ENCODE measurements at regions not wholly inside any gene's neighbourhood (a gene's known extent, or its start where the extent isn't known, plus 50 kb on each side); places are given as distances from the start of the nearest gene placed in this dataset.

DNA sequence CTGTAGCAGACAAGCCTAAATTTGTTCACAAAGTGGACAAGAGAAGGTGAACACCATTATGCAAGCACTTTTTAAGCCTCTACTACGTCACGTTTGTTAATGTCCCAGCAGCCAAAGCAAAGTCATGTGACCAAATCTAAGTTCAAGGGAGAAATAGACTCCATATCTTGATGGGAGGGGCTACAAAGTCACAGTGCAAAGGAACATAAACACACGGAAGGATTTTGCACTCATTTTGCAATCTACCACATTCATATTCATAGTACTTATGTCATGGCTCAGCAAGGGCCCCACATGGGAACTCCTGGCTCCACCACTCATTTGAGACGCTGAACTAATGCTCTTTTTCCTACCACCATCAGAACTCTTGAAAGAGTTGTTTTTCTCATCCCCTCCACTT, 139.0 kb upstream of the JADE1 start:
- Histone ChIP-seq H3K27me3 (ENCODE audit: control insufficient read depth, insufficient read depth, low read length) (no peaks in the 10 kb centered on the region), H2BK15ac (ENCODE audit: low read depth, low read length) (no peak overlapping the region), H2BK120ac (ENCODE audit: low read depth, low read length) (no peak overlapping the region), H2AK5ac (ENCODE audit: low read depth, low read length) (no peak overlapping the region), H3K56ac (ENCODE audit: extremely low read depth, insufficient read depth, low read length) (no peak overlapping the region), H3K9ac (ENCODE audit: low read depth, low read length) (no peak overlapping the region), H2BK20ac (ENCODE audit: low read depth, low read length) (no peak overlapping the region), H4K91ac (ENCODE audit: insufficient read depth, low read depth, low read length) (no peak overlapping the region), H3K23ac (ENCODE audit: low read depth, low read length) (no peak overlapping the region), H4K5ac (ENCODE audit: low read depth, low read length) (no peak overlapping the region), H3K4me3 (ENCODE audit: insufficient read depth, low read depth, low read length) (no peak overlapping the region), H3K14ac (replicated peaks; ENCODE audit: low read depth, low read length) (no peak overlapping the region), H2BK5ac (ENCODE audit: low read depth, low read length, poor library complexity, severe bottlenecking) (no peak overlapping the region), H3K4me1 (ENCODE audit: control insufficient read depth, insufficient read depth, low read length) (no peaks in the 10 kb centered on the region), H3K36me3 (ENCODE audit: control insufficient read depth, insufficient read depth, low read length) (no peaks in the 10 kb centered on the region), H3K9me1 (ENCODE audit: insufficient read depth, low read length) (no peaks in the 10 kb centered on the region), H3K9me3 (ENCODE audit: control insufficient read depth, insufficient read depth, low read length) (no peaks in the 10 kb centered on the region), H2AFZ (replicated peaks; ENCODE audit: low read length, poor library complexity) (no peak overlapping the region), H3K27ac (ENCODE audit: insufficient read depth, low read length) (no peak overlapping the region), H4K8ac (ENCODE audit: low read depth in 2 of 2, low read length in 2 of 2) (no peak overlapping the region), H3K18ac (ENCODE audit: low read depth, low read length) (no peak overlapping the region), H3K4me2 (ENCODE audit: low read depth, low read length) (no peak overlapping the region), H3K4ac (ENCODE audit: low read depth, low read length) (no peak overlapping the region), H3K79me1 (ENCODE audit: low read depth in 1 of 2, low read length in 2 of 2) (no peaks in the 10 kb centered on the region), H2AK9ac (replicated peaks; ENCODE audit: low read depth, low read length, poor library complexity) (no peak overlapping the region), H4K20me1 (ENCODE audit: insufficient read depth, low read length) (no peaks in the 10 kb centered on the region)
- no peak for TF ChIP-seq FOS (IDR thresholded peaks at IDR 0.05; ENCODE audit: low read depth, low read length)
- no peak for TF ChIP-seq MAFK (IDR thresholded peaks at IDR 0.05; ENCODE audit: low read depth, low read length)
- TF ChIP-seq MAZ (IDR thresholded peaks at IDR 0.05; ENCODE audit: borderline replicate concordance, low read depth, low read length): no peak
- TF ChIP-seq NFE2L2 (IDR thresholded peaks at IDR 0.05; ENCODE audit: low read depth, low read length): no peak
- TF ChIP-seq MXI1 (IDR thresholded peaks at IDR 0.05; ENCODE audit: borderline replicate concordance, low read depth, low read length): no peak
- TF ChIP-seq, protein P1, sequence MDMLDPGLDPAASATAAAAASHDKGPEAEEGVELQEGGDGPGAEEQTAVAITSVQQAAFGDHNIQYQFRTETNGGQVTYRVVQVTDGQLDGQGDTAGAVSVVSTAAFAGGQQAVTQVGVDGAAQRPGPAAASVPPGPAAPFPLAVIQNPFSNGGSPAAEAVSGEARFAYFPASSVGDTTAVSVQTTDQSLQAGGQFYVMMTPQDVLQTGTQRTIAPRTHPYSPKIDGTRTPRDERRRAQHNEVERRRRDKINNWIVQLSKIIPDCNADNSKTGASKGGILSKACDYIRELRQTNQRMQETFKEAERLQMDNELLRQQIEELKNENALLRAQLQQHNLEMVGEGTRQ (IDR thresholded peaks at IDR 0.05; ENCODE audit: low read depth, low read length): no peak
- TF ChIP-seq RFX5 (IDR thresholded peaks at IDR 0.05; ENCODE audit: low read depth, low read length): no peak
- no peak for TF ChIP-seq BHLHE40 (IDR thresholded peaks at IDR 0.05; ENCODE audit: low read depth, low read length)
- no peak for TF ChIP-seq POLR2A (IDR thresholded peaks at IDR 0.05; ENCODE audit: low read depth, low read length)
- TF ChIP-seq, protein P2, sequence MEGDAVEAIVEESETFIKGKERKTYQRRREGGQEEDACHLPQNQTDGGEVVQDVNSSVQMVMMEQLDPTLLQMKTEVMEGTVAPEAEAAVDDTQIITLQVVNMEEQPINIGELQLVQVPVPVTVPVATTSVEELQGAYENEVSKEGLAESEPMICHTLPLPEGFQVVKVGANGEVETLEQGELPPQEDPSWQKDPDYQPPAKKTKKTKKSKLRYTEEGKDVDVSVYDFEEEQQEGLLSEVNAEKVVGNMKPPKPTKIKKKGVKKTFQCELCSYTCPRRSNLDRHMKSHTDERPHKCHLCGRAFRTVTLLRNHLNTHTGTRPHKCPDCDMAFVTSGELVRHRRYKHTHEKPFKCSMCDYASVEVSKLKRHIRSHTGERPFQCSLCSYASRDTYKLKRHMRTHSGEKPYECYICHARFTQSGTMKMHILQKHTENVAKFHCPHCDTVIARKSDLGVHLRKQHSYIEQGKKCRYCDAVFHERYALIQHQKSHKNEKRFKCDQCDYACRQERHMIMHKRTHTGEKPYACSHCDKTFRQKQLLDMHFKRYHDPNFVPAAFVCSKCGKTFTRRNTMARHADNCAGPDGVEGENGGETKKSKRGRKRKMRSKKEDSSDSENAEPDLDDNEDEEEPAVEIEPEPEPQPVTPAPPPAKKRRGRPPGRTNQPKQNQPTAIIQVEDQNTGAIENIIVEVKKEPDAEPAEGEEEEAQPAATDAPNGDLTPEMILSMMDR (conservative IDR thresholded peaks at IDR 0.05; ENCODE audit: low read depth, low read length): no peak
- TF ChIP-seq RAD21 (IDR thresholded peaks at IDR 0.05; ENCODE audit: low read length): no peak
- in situ Hi-C loops (cut with MboI; ENCODE audit: low sequenced_read_pairs) (no loop called here), intact Hi-C loops (cut with micrococcal nuclease) (no loop called here), dilution Hi-C loops (cut with HindIII; ENCODE audit: low sequenced_read_pairs, unreplicated experiment) (no loop called here)
- CTCF ChIA-PET: no interaction called here
- no TSS peak for BruUV-seq (replicated peaks)
- ATAC-seq (ENCODE audit: low read depth): no peak
- 83% methylated on average over 1 of the region's 4 CpGs; no CpG with 5 or more reads in 1 of the 2 experiments for WGBS, 2 experiments (ENCODE audit: extremely low coverage in 2 of 2, insufficient read length in 1 of 2)
- DNase-seq: no peak
- POLR2A ChIA-PET (ENCODE audit: unreplicated experiment): no interaction called here

All from IMR-90 (cell line).